GM23338 (cell line): ENCODE measurements at regions not wholly inside any gene's neighbourhood (a gene's known extent, or its start where the extent isn't known, plus 50 kb on each side); places are given as distances from the start of the nearest gene placed in this dataset.

Source experiments
- CREB1 ChIP-seq: fragments of 250-450 bp; sonication (Bioruptor Pico); IDR thresholded peaks from 2 replicates; pipeline ENCODE4 v1.5.0; 2020; ENCODE audit warnings: low read depth, mild to moderate bottlenecking, moderate library complexity
- ETS1 ChIP-seq: IDR thresholded peaks from 2 replicates; pipeline ENCODE4 v1.6.1; 2016; ENCODE audit warnings: antibody characterized with exemption
- EZH2 ChIP-seq: fragments of 200-600 bp; sonication (generic); IDR thresholded peaks from one replicate; pipeline ENCODE4 v1.8.0; 2017; ENCODE audit warnings: antibody characterized with exemption, mild to moderate bottlenecking, low read depth; ENCODE audit not compliant: unreplicated experiment
- EZH2phosphoT487 ChIP-seq: fragments of 200-600 bp; sonication (generic); IDR thresholded peaks from one replicate; pipeline ENCODE4 v1.8.1; 2018; ENCODE audit warnings: antibody characterized with exemption; ENCODE audit not compliant: unreplicated experiment
- JUNB ChIP-seq: IDR thresholded peaks from one replicate; pipeline ENCODE4 v1.6.1; 2016; ENCODE audit warnings: antibody characterized with exemption; ENCODE audit not compliant: unreplicated experiment
- NANOG ChIP-seq: IDR thresholded peaks from 2 replicates; pipeline ENCODE4 v1.6.1; 2016; ENCODE audit warnings: antibody characterized with exemption, borderline replicate concordance
- POLR2AphosphoS5 ChIP-seq: IDR thresholded peaks from 2 replicates; pipeline ENCODE4 v1.6.1; 2016; ENCODE audit warnings: antibody characterized with exemption, low read depth
- REST ChIP-seq: IDR thresholded peaks from one replicate; pipeline ENCODE4 v1.6.1; 2018; ENCODE audit warnings: antibody characterized with exemption; ENCODE audit not compliant: unreplicated experiment
- STAT1 ChIP-seq: IDR thresholded peaks from one replicate; pipeline ENCODE4 v1.6.1; 2016; ENCODE audit warnings: antibody characterized with exemption; ENCODE audit not compliant: unreplicated experiment
- ZNF114 ChIP-seq: fragments of 250-450 bp; sonication (Bioruptor Pico); IDR thresholded peaks from 2 replicates; pipeline ENCODE4 v1.5.0; 2020; ENCODE audit warnings: mild to moderate bottlenecking, moderate library complexity
- TF ChIP-seq, protein P1 (sequence below), 2 experiments: fragments of 200-600 bp in 1 of 2; sonication (generic) in 1 of 2; conservative IDR thresholded peaks; 2 replicates each; pipeline versions ENCODE4 v1.5.1 to v1.6.1; 2016 to 2017; ENCODE audit warnings: antibody characterized with exemption in 2 of 2, low read depth in 2 of 2, mild to moderate bottlenecking in 2 of 2, moderate library complexity in 1 of 2

- TF ChIP-seq, protein P1, sequence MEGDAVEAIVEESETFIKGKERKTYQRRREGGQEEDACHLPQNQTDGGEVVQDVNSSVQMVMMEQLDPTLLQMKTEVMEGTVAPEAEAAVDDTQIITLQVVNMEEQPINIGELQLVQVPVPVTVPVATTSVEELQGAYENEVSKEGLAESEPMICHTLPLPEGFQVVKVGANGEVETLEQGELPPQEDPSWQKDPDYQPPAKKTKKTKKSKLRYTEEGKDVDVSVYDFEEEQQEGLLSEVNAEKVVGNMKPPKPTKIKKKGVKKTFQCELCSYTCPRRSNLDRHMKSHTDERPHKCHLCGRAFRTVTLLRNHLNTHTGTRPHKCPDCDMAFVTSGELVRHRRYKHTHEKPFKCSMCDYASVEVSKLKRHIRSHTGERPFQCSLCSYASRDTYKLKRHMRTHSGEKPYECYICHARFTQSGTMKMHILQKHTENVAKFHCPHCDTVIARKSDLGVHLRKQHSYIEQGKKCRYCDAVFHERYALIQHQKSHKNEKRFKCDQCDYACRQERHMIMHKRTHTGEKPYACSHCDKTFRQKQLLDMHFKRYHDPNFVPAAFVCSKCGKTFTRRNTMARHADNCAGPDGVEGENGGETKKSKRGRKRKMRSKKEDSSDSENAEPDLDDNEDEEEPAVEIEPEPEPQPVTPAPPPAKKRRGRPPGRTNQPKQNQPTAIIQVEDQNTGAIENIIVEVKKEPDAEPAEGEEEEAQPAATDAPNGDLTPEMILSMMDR (conservative IDR thresholded peaks at IDR 0.05; ENCODE audit: low read depth in 2 of 2): no peak
- no peak for TF ChIP-seq POLR2AphosphoS5
- no peak for TF ChIP-seq EZH2
- no peak for TF ChIP-seq REST
- no peak for TF ChIP-seq CREB1
- no peak for TF ChIP-seq EZH2phosphoT487
- no peak for TF ChIP-seq STAT1
- TF ChIP-seq JUNB: no peak
- TF ChIP-seq NANOG: no peak
- TF ChIP-seq ETS1: no peak
- no peak for TF ChIP-seq ZNF114 (CRISPR knock-in tag)
Observed at GRCh38 chr7:3177271-3177670, 123.8 kb upstream of the SDK1 start.
